ENCODE measurements at regions not wholly inside any gene's neighbourhood (a gene's known extent, or its start where the extent isn't known, plus 50 kb on each side); places are given as distances from the start of the nearest gene placed in this dataset.

DNA sequence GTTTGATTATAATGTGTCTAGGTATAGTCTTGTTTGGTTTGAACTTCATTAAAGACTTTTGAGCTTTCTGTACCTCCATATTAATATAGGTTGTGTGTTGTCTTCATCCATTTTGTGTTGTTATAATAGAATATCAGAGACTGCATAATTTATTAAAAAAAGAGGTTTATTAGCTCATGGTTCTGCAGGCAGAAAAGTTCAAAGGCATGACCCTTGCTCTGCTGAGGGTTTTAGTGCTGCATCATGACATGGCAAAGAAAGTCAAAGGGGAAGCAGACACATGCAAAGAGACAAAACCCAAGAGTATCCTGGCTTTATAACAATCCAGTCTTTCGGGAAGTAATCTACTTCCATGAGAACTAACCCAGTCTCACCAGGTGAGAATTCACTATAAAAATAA is 358.2 kb downstream of the EDEM1 start:
- TF ChIP-seq POLR2A (IDR thresholded peaks at IDR 0.05) (no peak), CTCF (IDR thresholded peaks at IDR 0.05) (no peak)
